ENCODE measurements at regions not wholly inside any gene's neighbourhood (a gene's known extent, or its start where the extent isn't known, plus 50 kb on each side); places are given as distances from the start of the nearest gene placed in this dataset.

GRCh38 chr18:46282177-46282570, 178.0 kb downstream of the HAUS1 start:
- no peak for TF ChIP-seq CTCF (IDR thresholded peaks at IDR 0.05; ENCODE audit: low read depth, low read length)
- no peak for TF ChIP-seq EZH2phosphoT487 (IDR thresholded peaks at IDR 0.05; ENCODE audit: low read depth)

Measured in OCI-LY3 (cell line).